Spleen (tissue), 7 donors: ENCODE measurements at regions not wholly inside any gene's neighbourhood (a gene's known extent, or its start where the extent isn't known, plus 50 kb on each side); places are given as distances from the start of the nearest gene placed in this dataset.

Experiments
- CTCF ChIP-seq, 11 experiments: fragments of 200-600 bp in 7 of 11; fragments of 450-650 bp in 4 of 11; sonication (generic) in 4 of 11; IDR thresholded peaks in 8 of 11; conservative IDR thresholded peaks in 3 of 11; 1 replicate in 7 of 11; 2 replicates in 4 of 11; pipeline versions ENCODE4 v1.4.0 to v1.8.0; 2016 to 2021; ENCODE audit warnings: antibody characterized with exemption in 11 of 11, inconsistent platforms in 4 of 11, mild to moderate bottlenecking in 1 of 11
- POLR2A ChIP-seq, 3 donors: fragments of 450-650 bp; IDR thresholded peaks; one replicate each; pipeline ENCODE4 v1.5.1; 2017; ENCODE audit warnings: antibody characterized with exemption in 3 of 3, mild to moderate bottlenecking in 1 of 3
- POLR2AphosphoS5 ChIP-seq, 3 donors: sonication (generic); formaldehyde crosslinking; IDR thresholded peaks; one replicate each; pipeline ENCODE4 v1.5.1; 2017; ENCODE audit warnings: antibody characterized with exemption in 3 of 3
- donor health status: DM: no; HTN: no; CAD: no; lungs with moderate emphysema.
- donor health status: DM: no; HTN: no; CAD: no.
- donor health status: DM: no; HTN: no; CAD: no.

GRCh38 chr5:125829349-125829748 lies 593.9 kb upstream of the GRAMD2B start:
- no peak for TF ChIP-seq CTCF (IDR thresholded peaks at IDR 0.05 in 8 of 11, conservative IDR thresholded peaks at IDR 0.05 in 3 of 11)
- TF ChIP-seq POLR2A (IDR thresholded peaks at IDR 0.05), result no peak
- TF ChIP-seq POLR2AphosphoS5 (IDR thresholded peaks at IDR 0.05), result no peak
